Ureter (tissue), 1 donor: ENCODE measurements at regions not wholly inside any gene's neighbourhood (a gene's known extent, or its start where the extent isn't known, plus 50 kb on each side); places are given as distances from the start of the nearest gene placed in this dataset.
"Not testable (repeated sequence)": the region's sequence is repeated elsewhere in the genome, so short reads cannot be mapped to it uniquely, and the experiment has no call there.

Experiments used
- DNase-seq: peaks from one replicate; pipeline ENCODE4 v3.0.0-alpha.2; 2020; ENCODE audit warnings: low spot score
- donor health status: DM: yes; HTN: yes; CAD: no.

GRCh38 chr13:107678075-107678689, 537.2 kb downstream of the LIG4 start:
- no peak for DNase-seq

DNA sequence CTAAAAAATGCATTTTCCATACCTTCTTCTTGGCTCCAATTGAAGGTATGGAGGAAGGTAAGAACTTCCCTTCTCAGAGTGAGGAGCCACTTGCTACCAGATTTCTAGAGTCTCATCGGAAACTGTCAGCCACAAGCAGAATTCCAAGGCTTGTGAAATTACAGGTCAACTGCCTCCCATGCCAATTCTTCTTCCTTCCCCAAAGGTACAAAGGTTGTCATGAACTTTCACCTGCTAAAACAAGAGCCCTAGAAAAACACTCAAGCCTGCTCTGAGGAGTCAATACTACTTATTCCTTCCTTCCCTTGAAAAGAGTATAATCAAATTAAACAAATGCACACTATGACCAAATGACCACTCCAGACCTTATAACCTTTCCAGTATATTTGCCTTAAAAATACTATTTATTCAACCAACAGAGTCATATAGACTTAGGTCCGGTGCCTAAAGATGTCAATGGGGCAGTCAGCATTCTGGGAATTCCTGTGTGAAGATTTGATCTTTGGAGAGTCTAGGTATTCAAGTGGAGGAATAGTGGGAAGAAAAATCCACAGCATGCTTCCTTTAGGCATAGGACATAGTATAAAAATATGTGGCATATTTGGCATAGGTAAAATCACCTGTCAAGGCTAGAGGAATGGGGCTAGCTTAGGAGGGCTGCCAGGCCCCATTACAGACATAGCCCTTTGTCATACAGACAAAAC, 539.3 kb downstream of the LIG4 start:
- no peak for DNase-seq

- DNase-seq: no peak
These were observed 545.8 kb downstream of the LIG4 start for GRCh38 chr13:107669391-107669993.

- no peak for DNase-seq
These were observed 549.3 kb downstream of the LIG4 start for GRCh38 chr13:107665926-107666458.

DNA sequence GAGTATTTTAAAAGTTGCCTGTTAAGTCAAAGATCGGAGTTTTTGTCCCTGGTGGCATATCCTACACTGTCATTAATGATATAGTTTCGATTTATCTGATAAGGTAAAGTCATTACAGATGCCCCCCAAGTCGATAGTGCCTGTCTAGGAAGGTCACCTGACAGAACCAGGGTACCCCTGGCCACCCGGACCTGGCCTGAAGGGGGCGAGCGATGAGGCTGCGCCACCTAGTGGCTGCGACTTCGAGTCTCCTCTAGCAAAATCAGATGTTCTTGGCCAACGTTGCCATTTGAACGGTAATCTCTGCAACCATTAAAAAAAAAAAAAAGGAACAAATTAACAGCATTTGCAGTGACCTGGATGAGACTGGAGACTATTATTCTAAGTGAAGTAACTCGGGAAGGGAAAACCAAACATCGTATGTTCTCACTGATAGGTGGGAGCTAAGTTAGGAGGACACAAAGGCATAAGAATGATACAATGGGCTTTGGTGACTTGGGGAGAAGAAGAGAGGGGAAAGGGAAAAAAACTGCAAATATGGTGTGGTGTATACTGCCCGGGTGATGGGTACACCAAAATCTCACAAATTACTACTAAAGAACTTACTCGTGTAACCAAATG, 565.1 kb downstream of the LIG4 start:
- DNase-seq: no peak

DNA sequence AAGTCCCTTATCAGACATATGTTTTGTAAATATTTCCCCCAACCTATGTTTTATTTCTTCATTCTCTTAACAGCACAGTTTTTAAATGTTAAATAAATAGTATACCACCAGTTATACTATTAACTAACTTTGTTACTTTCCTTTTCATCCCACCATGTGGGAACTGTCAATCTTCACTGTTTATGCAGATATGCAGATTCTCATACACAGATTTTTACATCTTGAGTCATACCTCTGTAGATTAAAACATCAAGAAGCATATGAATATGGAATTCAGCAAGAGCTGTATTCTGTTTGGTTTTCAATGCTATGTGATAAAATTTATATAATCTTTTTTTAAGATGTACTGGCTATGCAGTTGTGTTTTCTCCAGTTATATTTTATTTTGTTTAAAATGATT, 566.3 kb downstream of the LIG4 start:
- DNase-seq: no peak

DNA sequence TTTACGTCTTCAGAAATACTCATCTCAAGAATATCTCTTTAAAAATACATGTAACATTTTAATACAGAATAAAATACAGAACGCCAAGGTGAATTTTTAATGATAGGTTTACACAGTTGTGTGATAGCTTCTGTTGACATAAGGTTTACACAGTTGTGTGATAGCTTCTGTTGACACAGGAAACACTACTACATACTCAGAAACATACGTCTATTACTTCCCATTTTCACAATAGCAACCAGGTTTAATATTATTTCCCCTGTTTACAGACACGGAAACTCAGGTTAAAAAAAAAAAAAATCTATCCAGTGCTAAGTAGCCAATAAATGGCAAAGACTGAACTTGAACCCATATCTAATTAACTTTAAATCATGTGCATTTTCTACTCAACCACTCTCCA, 571.2 kb downstream of the LIG4 start:
- no peak for DNase-seq

- no peak for DNase-seq
These were observed 571.7 kb downstream of the LIG4 start for GRCh38 chr13:107643615-107644014.

- DNase-seq: no peak
These were observed 572.5 kb downstream of the LIG4 start for GRCh38 chr13:107642831-107643230.

DNA sequence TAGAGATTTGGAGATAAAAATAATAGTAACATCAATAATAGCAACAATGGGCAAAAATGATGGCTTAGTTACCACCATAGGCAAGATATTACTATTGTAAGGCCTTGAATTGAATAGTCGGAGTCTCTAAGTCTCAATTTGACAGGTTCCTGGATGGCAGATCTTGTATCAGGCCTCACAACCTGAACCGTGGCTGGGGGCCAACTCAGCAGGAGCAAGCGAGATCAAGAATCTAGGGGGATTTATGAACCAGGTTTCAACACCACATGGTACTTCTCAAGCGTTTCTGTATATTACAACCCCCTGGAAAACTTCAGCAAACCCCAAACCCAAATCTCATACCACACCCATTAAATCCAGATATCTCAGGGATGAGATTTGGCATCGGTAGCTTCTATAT, 573.8 kb downstream of the LIG4 start:
- no peak for DNase-seq

DNA sequence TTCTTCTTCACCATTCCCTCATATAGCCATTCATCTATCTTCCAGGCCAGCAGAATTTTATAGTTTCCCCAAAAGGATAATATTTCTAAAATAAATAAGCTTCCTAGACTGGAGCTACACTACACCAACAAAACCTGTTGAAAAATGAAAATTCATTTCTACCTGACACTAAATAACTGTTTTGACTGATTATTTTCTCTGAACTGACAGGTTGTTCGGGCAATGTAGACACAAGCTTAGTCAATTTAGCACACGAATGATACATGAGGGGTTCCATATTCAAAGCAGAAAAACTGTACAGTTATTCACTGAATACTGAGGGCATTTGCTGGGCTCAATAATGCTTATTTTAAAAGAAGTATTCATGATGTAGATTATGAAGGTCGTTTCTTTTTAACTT, 589.7 kb downstream of the LIG4 start:
- DNase-seq: no peak

GRCh38 chr13:107617527-107617926, 597.8 kb downstream of the LIG4 start:
- DNase-seq: no peak

DNA sequence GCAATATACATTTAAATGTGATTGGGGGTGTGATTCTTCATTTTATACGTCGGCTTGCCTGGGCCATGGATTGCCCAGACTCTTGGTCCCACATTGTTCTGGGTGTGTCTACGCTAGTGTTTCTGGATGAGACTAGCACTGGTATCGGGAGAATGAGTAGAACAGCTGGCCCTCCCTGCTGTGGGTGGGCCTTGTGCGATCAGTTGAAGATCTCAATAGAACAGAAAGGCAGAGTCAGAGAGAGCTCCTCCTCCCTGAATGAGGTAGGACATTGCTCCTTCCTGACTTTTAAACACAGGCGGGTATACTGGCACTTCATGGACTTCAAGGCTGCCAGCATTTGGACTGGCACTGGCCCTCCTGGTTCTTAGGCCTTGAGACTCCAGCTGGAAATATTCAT, 603.0 kb downstream of the LIG4 start:
- no peak for DNase-seq

GRCh38 chr13:107608736-107609135, 606.6 kb downstream of the LIG4 start:
- DNase-seq: no peak

DNA sequence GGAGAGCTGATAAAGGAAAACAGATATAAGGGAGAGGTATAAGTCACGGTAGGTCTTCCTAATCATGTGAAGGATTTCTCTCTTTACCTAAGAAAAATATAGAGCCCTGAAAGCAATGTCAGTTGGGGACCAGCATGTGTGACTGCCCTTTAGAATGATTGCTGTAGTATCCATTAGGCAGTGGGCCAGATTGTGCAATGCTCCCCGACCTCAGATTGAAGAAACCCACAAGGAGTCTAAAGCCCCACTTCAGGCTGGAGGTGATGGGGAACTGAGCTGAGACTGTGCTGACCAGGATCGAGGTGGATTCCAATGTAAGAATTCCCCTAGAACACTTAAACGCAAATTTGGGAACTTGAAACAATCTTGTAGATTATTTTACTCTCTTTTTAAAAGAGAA, 614.4 kb downstream of the LIG4 start:
- no peak for DNase-seq

DNA sequence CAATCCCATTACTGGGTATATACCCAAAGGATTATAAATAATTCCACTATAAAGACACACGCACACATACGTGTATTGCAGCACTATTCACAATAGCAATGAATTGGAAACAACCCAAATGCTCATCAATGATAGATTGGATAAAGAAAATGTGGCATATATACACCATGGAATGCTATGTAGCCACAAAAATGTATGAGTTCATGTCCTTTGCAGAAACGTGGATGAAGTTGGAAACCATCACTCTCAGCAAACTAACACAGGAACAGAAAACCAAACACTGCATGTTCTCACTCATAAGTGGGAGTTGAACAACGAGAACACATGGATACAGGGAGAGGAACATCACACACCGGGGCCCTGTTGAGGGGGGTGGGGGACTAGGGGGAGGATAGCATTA, 619.0 kb downstream of the LIG4 start:
- DNase-seq: not testable (repeated sequence)

- DNase-seq: no peak
These were observed 624.8 kb downstream of the LIG4 start for GRCh38 chr13:107590556-107590955.

GRCh38 chr13:107587681-107588080, 627.7 kb downstream of the LIG4 start:
- no peak for DNase-seq

DNA sequence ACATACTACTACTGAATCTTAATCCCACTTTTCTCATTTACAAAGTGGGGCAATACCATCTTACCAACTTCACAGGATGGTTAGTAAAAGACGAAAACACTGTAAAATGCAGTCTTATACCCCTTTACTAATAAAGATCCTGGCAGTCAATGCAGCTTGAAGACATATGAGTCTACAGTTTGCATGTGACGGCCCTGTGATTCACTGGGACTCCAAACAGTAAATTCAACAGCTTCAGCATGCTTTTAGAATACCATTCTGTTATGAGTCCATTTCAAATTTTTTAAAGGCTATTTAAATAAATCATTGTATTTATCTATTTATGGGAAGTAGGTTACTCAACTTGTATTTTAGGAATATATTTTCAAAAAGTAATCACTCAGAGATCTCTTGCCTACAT, 629.1 kb downstream of the LIG4 start:
- no peak for DNase-seq

DNA sequence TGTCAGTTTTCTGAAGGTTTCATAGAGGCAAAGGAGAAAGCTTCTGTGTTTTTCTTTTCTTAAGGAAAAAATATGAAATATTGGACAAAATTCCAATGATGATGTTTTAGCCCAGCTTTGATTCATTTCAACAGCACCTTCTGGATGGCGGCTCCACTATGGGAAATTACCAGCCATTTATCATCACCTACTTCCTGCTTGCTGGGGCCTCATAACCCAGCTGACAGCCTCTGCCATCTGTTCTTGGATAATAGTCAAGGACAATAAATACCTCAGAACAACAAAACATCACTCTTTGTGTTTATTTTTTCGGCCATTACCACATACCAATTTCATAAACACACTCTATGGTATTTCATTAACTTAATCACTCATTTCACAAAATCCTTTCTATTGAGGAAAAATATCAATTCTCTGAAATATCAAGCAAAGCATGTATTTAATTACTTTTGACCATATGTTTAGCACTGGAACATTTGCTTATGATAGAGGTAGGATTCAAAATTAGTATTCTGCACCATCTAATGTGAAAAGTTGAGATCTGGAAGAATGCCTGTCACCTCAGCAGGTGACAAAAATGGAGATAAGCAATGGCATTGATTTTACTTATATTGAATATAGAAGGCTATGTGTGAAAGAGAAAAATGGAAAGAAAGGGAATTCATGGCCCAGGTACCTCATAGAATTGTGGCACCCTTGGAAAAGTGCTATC, 629.7 kb downstream of the LIG4 start:
- DNase-seq: no peak

DNA sequence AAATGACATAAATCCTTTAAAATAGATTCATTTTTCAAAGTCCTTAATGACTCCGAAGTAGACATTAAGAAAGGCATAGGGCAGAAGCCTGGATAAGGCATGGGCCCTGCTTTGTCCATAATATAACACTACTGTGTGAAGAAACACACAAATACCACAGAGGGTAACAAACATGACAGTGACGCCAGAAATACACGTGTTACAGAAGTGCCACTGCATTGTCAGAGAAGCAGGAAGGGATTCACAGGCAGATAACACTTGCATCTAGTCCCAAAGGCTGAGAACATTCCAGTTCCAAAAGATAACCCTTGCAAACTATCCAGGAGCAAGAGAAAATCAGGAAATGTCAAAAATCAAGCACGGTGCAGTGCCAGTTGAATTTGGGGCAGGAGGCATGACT, 633.2 kb downstream of the LIG4 start:
- DNase-seq: no peak
